ENCODE measurements at regions not wholly inside any gene's neighbourhood (a gene's known extent, or its start where the extent isn't known, plus 50 kb on each side); places are given as distances from the start of the nearest gene placed in this dataset.

- DNase-seq (ENCODE audit: low read depth, low spot score): no peak
- ChIA-PET CTCF (no interaction called here), POLR2A (no interaction called here)
- no peak overlapping the region for H3K4me3 ChIP-seq (ENCODE audit: low read depth, low read length)
- TF ChIP-seq, protein P1, sequence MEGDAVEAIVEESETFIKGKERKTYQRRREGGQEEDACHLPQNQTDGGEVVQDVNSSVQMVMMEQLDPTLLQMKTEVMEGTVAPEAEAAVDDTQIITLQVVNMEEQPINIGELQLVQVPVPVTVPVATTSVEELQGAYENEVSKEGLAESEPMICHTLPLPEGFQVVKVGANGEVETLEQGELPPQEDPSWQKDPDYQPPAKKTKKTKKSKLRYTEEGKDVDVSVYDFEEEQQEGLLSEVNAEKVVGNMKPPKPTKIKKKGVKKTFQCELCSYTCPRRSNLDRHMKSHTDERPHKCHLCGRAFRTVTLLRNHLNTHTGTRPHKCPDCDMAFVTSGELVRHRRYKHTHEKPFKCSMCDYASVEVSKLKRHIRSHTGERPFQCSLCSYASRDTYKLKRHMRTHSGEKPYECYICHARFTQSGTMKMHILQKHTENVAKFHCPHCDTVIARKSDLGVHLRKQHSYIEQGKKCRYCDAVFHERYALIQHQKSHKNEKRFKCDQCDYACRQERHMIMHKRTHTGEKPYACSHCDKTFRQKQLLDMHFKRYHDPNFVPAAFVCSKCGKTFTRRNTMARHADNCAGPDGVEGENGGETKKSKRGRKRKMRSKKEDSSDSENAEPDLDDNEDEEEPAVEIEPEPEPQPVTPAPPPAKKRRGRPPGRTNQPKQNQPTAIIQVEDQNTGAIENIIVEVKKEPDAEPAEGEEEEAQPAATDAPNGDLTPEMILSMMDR (IDR thresholded peaks at IDR 0.05; ENCODE audit: insufficient read depth, low read length, missing control alignments): no peak
These were observed 467.7 kb upstream of the ZFHX3 start for GRCh38 chr16:73515616-73516015.

DNA sequence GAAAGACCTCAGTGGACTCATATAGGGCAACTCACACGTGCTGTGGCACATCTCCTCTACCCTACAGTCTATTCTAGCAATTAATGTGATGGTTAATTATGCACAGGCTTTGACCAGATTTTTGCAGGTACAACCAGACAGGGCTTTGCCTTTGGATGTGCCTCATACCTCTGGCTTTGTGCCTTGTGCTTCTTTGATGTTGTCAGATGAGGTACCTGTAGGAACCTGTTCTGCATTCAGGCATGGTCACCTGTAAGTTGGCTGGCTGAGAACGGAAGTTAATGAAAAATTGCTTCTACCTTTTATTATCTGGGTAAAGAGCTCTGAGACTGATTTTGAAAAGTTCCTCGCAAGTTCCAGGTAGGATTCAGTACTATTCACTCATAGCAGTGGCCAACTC lies 462.9 kb upstream of the ZFHX3 start:
- TF ChIP-seq, protein P1 (IDR thresholded peaks at IDR 0.05; ENCODE audit: insufficient read depth, low read length, missing control alignments): no peak
- CTCF ChIA-PET: no interaction called here
- POLR2A ChIA-PET: no interaction called here
- DNase-seq (ENCODE audit: low read depth, low spot score): no peak
- no peak overlapping the region for H3K4me3 ChIP-seq (ENCODE audit: low read depth, low read length)

- ChIA-PET CTCF (interaction anchor here (0.5 kb wide), 1 partner anchor 42 kb away, joined by 4 read pairs; no protein-coding TSS in a partner anchor), POLR2A (no interaction called here)
- TF ChIP-seq, protein P1 (IDR thresholded peaks at IDR 0.05; ENCODE audit: insufficient read depth, low read length, missing control alignments): no peak
- DNase-seq (ENCODE audit: low read depth, low spot score): no peak
- H3K4me3 ChIP-seq (ENCODE audit: low read depth, low read length): no peak overlapping the region
These were observed 458.7 kb upstream of the ZFHX3 start for GRCh38 chr16:73506568-73507056.

DNA sequence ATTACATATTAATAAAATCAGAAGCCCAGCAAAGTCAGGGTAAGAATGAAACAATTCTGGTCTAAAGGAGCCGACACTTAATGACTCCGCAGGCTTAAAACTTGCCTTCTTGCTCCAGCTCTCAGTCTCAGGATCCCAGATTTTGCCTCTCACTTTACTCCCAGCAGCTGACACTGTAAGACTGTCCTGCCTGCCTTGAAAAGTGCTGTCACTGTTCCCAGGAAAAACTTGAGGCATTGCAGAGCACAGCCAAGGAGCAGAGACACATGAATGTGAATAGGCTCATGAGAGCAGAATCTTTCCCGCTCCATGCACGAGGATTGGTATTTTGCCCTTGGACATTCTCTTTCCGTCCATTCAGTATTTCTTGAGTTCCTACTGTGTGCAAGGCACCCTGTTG lies 457.6 kb upstream of the ZFHX3 start:
- H3K4me3 ChIP-seq (ENCODE audit: low read depth, low read length): no peak overlapping the region
- TF ChIP-seq, protein P1 (IDR thresholded peaks at IDR 0.05; ENCODE audit: insufficient read depth, low read length, missing control alignments): no peak
- ChIA-PET POLR2A (no interaction called here), CTCF (no interaction called here)
- DNase-seq (ENCODE audit: low read depth, low spot score): no peak

DNA sequence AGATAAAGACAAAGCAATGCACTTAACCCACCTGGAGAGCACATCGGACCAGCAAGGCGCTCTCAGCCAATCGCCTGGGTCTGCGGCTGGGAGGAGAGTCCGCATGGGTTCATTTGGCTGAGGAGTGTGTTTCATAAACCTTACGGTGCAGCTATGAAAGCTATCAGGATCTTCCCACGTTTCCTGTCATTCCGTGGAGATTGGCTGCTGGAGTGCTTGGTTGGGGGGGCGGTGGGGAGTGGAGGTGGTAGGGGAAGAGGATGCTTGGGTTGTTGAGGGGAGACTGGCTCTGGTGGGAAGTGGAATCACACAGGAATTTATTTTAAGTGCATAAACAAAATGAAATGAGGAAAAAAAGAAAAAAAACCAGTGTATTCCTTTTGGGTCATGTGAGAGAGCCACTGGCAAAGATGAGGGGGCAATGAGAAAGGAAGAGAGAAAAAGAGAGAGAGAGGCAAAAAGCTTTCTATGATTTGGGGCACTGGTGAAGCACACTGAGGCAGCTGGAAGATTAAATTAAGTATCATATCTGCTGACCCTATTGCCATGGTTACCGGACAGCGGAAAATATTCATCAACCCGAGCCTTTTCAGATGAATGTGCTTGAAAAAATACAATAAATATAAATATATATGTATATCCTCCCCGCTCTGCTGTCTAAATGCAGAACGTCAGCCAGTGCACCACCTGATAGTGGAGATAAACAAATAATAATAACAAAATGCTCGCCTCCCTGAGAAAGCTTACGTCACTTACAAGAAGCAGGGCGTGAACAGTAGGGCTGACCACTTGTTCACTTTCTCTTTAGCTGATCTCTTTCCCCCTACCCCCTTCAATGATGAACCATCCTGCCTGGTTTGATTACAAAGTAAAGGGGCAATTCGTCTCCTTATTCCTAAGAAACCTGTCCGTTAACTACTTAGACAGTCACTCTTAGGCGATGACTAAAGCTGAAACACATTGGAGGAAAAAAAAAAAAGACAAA lies 457.0 kb upstream of the ZFHX3 start:
- ChIA-PET CTCF (no interaction called here), POLR2A (no interaction called here)
- TF ChIP-seq, protein P1 (IDR thresholded peaks at IDR 0.05; ENCODE audit: insufficient read depth, low read length, missing control alignments): no peak
- no peak for DNase-seq (ENCODE audit: low read depth, low spot score)
- no peak overlapping the region for H3K4me3 ChIP-seq (ENCODE audit: low read depth, low read length)

DNA sequence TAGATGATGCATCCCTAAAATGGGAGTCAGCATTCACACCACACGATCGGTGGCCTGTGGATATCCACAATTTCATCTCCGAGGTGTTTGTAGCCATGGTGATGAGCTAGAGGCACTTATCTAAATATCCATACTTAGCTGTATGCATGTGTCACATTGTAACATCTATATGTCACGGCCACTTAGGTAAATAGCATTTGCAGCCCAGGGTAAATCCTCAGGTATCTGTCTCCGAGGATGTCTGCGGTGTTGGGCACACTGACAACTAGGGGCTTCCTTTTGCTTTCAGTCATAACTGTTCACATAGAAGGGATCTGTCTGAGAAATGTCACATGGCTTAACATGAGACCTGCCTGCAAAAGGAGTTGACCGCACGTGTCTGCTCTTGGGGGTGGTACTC lies 455.2 kb upstream of the ZFHX3 start:
- TF ChIP-seq, protein P1 (IDR thresholded peaks at IDR 0.05; ENCODE audit: insufficient read depth, low read length, missing control alignments): no peak
- DNase-seq (ENCODE audit: low read depth, low spot score): no peak
- no peak overlapping the region for H3K4me3 ChIP-seq (ENCODE audit: low read depth, low read length)
- CTCF ChIA-PET: no interaction called here
- POLR2A ChIA-PET: no interaction called here

Measured in AG04449 (cell line).